ENCODE measurements at regions not wholly inside any gene's neighbourhood (a gene's known extent, or its start where the extent isn't known, plus 50 kb on each side); places are given as distances from the start of the nearest gene placed in this dataset.

- DNase-seq (ENCODE audit: low read depth): no peak
- TF ChIP-seq CTCF (IDR thresholded peaks at IDR 0.05; ENCODE audit: low read length, missing control alignments): no peak
- H3K4me3 ChIP-seq (replicated peaks; ENCODE audit: low read depth, low read length): no peak overlapping the region
Measured at GRCh38 chr1:193791746-193792145, 605.3 kb upstream of the B3GALT2 start.

GRCh38 chr1:193787061-193787460 is 600.6 kb upstream of the B3GALT2 start:
- no peak for TF ChIP-seq CTCF (IDR thresholded peaks at IDR 0.05; ENCODE audit: low read length, missing control alignments)
- H3K4me3 ChIP-seq (replicated peaks; ENCODE audit: low read depth, low read length): no peak overlapping the region
- no peak for DNase-seq (ENCODE audit: low read depth)

GRCh38 chr1:193785850-193786420 is 599.5 kb upstream of the B3GALT2 start:
- DNase-seq (ENCODE audit: low read depth): no peak
- no peak overlapping the region for H3K4me3 ChIP-seq (replicated peaks; ENCODE audit: low read depth, low read length)
- no peak for TF ChIP-seq CTCF (IDR thresholded peaks at IDR 0.05; ENCODE audit: low read length, missing control alignments)

GRCh38 chr1:193774536-193775323 is 588.3 kb upstream of the B3GALT2 start:
- no peak for DNase-seq (ENCODE audit: low read depth)
- no peak for TF ChIP-seq CTCF (IDR thresholded peaks at IDR 0.05; ENCODE audit: low read length, missing control alignments)
- H3K4me3 ChIP-seq (replicated peaks; ENCODE audit: low read depth, low read length): no peak overlapping the region

- no peak for DNase-seq (ENCODE audit: low read depth)
- TF ChIP-seq CTCF (IDR thresholded peaks at IDR 0.05; ENCODE audit: low read length, missing control alignments): no peak
- no peak overlapping the region for H3K4me3 ChIP-seq (replicated peaks; ENCODE audit: low read depth, low read length)
Measured at GRCh38 chr1:193771596-193771995, 585.2 kb upstream of the B3GALT2 start.

- TF ChIP-seq CTCF (IDR thresholded peaks at IDR 0.05; ENCODE audit: low read length, missing control alignments): no peak
Measured at GRCh38 chr1:193769651-193770050, 583.2 kb upstream of the B3GALT2 start.

GRCh38 chr1:193767886-193768285 is 581.5 kb upstream of the B3GALT2 start:
- no peak overlapping the region for H3K4me3 ChIP-seq (replicated peaks; ENCODE audit: low read depth, low read length)
- TF ChIP-seq CTCF (IDR thresholded peaks at IDR 0.05; ENCODE audit: low read length, missing control alignments): no peak
- no peak for DNase-seq (ENCODE audit: low read depth)

More at GRCh38 chr1:193769651-193770050, 583.2 kb upstream of the B3GALT2 start:
- H3K4me3 ChIP-seq (replicated peaks; ENCODE audit: low read depth, low read length): no peak overlapping the region
- DNase-seq (ENCODE audit: low read depth): no peak
